PC-9 (cell line): ENCODE measurements at regions not wholly inside any gene's neighbourhood (a gene's known extent, or its start where the extent isn't known, plus 50 kb on each side); places are given as distances from the start of the nearest gene placed in this dataset.

ENCODE experiments used
- BruUV-seq: library from RNA; stranded (reverse); fragments of 400-500 nt; replicated peaks from 2 replicates; lab custom pipeline; 2021; lab: Mats Ljungman, UMichigan
- CTCF ChIA-PET: fragments of 300-600 bp; sonication (Branson Sonifier 250); formaldehyde crosslinking; loops from one replicate; lab custom pipeline; 2022; ENCODE audit warnings: antibody characterized with exemption; lab: Charles Lee
- POLR2A ChIA-PET: fragments of 300-600 bp; sonication (Branson Sonifier 250); formaldehyde crosslinking; loops from one replicate; lab custom pipeline; 2022; ENCODE audit warnings: antibody characterized with exemption; ENCODE audit not compliant: unreplicated experiment; lab: Charles Lee
- DNase-seq, 2 experiments: peaks; one replicate each; pipeline versions ENCODE4 v3.0.0 to v3.0.0-alpha.2; 2015 to 2022; ENCODE audit warnings: mixed read lengths in 1 of 2
- H2AFZ ChIP-seq: fragments of 200-600 bp; sonication (generic); 2 replicates; pipeline ENCODE4 v1.8.1; 2017; ENCODE audit warnings: antibody characterized with exemption
- H3F3A ChIP-seq: fragments of 200-600 bp; sonication (generic); 2 replicates; pipeline ENCODE4 v1.8.1; 2017; ENCODE audit warnings: antibody characterized with exemption, mild to moderate bottlenecking, low read depth; ENCODE audit not compliant: insufficient read depth
- H3K27ac ChIP-seq: fragments of 200-600 bp; sonication (generic); 2 replicates; pipeline ENCODE4 v1.6.1; 2016; ENCODE audit warnings: mixed run types
- H3K27me3 ChIP-seq: fragments of 200-600 bp; sonication (generic); 2 replicates; pipeline ENCODE4 v1.6.1; 2016; ENCODE audit warnings: low read depth, mixed run types; ENCODE audit not compliant: insufficient read depth
- H3K36me3 ChIP-seq: fragments of 200-600 bp; sonication (generic); 2 replicates; pipeline ENCODE4 v1.6.1; 2016; ENCODE audit warnings: low read depth, mixed run types
- H3K4me1 ChIP-seq: fragments of 200-600 bp; sonication (generic); replicated peaks from 2 replicates; pipeline ENCODE4 v1.6.1; 2016; ENCODE audit warnings: mixed run types; ENCODE audit not compliant: insufficient read depth
- H3K4me2 ChIP-seq: fragments of 200-600 bp; sonication (generic); 2 replicates; pipeline ENCODE4 v1.6.1; 2017; ENCODE audit warnings: mixed run types
- H3K4me3 ChIP-seq: fragments of 200-600 bp; sonication (generic); 2 replicates; pipeline ENCODE4 v1.6.1; 2016; ENCODE audit warnings: mixed run types
- H3K79me2 ChIP-seq: fragments of 200-600 bp; sonication (generic); 2 replicates; pipeline ENCODE4 v1.6.1; 2017; ENCODE audit warnings: low read depth, mixed run types
- H3K9me2 ChIP-seq: fragments of 200-600 bp; sonication (generic); 2 replicates; pipeline ENCODE4 v1.8.1; 2017; ENCODE audit warnings: mild to moderate bottlenecking; ENCODE audit not compliant: insufficient read depth
- H3K9me3 ChIP-seq: fragments of 200-600 bp; sonication (generic); 2 replicates; pipeline ENCODE4 v1.8.1; 2016; ENCODE audit warnings: low read depth; ENCODE audit not compliant: insufficient read depth
- H4K20me1 ChIP-seq: fragments of 200-600 bp; sonication (generic); 2 replicates; pipeline ENCODE4 v1.8.1; 2017; ENCODE audit not compliant: insufficient read depth
- EZH2 ChIP-seq: fragments of 200-600 bp; sonication (generic); IDR thresholded peaks from 2 replicates; pipeline ENCODE4 v1.8.0; 2017; ENCODE audit warnings: antibody characterized with exemption, low read depth
- intact Hi-C: fragments of 100-400 bp; cut with micrococcal nuclease; formaldehyde crosslinking; loops from one replicate; pipeline ENCODE4 v1.10.0; 2022; ENCODE audit not compliant: unreplicated experiment
- TF ChIP-seq, protein P1 (sequence below): fragments of 200-600 bp; sonication (generic); conservative IDR thresholded peaks from 2 replicates; pipeline ENCODE4 v1.6.1; 2017; ENCODE audit warnings: mixed run types, antibody characterized with exemption, mild to moderate bottlenecking, moderate library complexity

DNA sequence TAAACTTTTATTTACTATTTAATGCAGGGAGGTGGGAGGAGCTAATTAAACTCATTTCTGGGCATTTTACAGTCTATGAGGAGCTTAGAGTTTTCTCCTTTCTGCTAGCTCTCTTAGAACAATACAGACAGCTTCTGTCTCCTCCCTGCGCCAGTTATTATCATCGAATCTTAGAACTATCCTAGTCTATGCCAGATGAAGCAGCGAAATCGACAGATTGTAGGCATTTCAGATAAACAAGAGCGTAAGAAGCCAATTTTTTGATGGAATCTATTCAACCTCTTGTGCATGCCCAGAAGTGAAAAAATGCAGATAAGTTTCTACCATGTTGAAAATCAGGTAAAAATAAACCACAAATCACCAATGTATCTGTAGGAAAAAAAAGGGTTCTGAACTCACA, 297.1 kb downstream of the KLF12 start:
- H3K4me3 ChIP-seq, result no peak overlapping the region
- no peaks in the 10 kb centered on the region for H3K27me3 ChIP-seq
- no peaks in the 10 kb centered on the region for H3F3A ChIP-seq
- no peak for TF ChIP-seq EZH2
- TF ChIP-seq, protein P1, sequence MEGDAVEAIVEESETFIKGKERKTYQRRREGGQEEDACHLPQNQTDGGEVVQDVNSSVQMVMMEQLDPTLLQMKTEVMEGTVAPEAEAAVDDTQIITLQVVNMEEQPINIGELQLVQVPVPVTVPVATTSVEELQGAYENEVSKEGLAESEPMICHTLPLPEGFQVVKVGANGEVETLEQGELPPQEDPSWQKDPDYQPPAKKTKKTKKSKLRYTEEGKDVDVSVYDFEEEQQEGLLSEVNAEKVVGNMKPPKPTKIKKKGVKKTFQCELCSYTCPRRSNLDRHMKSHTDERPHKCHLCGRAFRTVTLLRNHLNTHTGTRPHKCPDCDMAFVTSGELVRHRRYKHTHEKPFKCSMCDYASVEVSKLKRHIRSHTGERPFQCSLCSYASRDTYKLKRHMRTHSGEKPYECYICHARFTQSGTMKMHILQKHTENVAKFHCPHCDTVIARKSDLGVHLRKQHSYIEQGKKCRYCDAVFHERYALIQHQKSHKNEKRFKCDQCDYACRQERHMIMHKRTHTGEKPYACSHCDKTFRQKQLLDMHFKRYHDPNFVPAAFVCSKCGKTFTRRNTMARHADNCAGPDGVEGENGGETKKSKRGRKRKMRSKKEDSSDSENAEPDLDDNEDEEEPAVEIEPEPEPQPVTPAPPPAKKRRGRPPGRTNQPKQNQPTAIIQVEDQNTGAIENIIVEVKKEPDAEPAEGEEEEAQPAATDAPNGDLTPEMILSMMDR, result no peak
- H3K79me2 ChIP-seq, result no peaks in the 10 kb centered on the region
- CTCF ChIA-PET, result no interaction called here
- H3K9me3 ChIP-seq, result no peaks in the 10 kb centered on the region
- no peaks in the 10 kb centered on the region for H3K9me2 ChIP-seq
- H2AFZ ChIP-seq, result 0 out of 2 replicates have a peak overlapping the region, but pooled peaks have one; percentile 28
- no peak overlapping the region for H3K27ac ChIP-seq
- no peaks in the 10 kb centered on the region for H4K20me1 ChIP-seq
- no peak overlapping the region for H3K4me2 ChIP-seq
- BruUV-seq, result no TSS peak
- DNase-seq, result no peak
- no peaks in the 10 kb centered on the region for H3K4me1 ChIP-seq
- POLR2A ChIA-PET, result no interaction called here
- no peaks in the 10 kb centered on the region for H3K36me3 ChIP-seq
- intact Hi-C loops, result loop anchor here (5.0 to 10.0 kb wide), 2 partner anchors 295 to 1378 kb away; partner anchors contain the start of gene KLF12

DNA sequence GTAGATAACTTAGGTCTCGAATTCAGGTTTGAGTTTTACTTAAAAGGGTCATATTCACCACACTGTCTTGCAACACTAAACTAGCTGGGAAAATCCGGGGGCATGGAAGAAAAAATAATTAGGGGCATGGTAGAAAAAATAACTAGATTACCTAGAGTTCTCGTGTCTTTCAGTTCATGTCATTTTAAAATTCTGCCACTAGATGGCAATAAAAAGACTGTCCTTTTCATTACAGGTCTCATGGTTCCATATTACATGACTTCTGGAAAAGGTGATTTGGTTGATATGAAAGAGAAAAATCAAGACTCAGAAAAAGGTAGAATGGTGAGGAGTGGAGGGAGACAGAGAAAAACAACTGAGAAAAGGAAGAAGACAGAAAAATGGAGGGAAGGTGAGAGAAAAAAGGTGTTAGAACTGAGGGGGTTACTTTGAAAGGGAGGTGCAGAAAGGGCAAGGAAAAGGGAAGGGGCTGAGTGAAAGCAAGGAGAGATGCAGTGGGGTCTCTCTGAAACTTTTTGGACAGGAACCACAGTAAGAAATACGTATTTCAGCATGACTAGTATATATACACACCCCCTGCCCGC, 299.0 kb downstream of the KLF12 start:
- Histone ChIP-seq H3K9me2 (no peaks in the 10 kb centered on the region), H3K27me3 (no peaks in the 10 kb centered on the region), H3F3A (no peaks in the 10 kb centered on the region), H3K36me3 (no peaks in the 10 kb centered on the region), H2AFZ (no peak overlapping the region), H4K20me1 (no peaks in the 10 kb centered on the region), H3K4me3 (no peak overlapping the region), H3K27ac (no peak overlapping the region), H3K4me1 (no peaks in the 10 kb centered on the region), H3K4me2 (no peak overlapping the region), H3K9me3 (no peaks in the 10 kb centered on the region), H3K79me2 (no peaks in the 10 kb centered on the region)
- intact Hi-C loops, result loop anchor here (1.0 to 10.0 kb wide), 3 partner anchors 297 to 1380 kb away; partner anchors contain the start of gene KLF12
- BruUV-seq, result no TSS peak
- ChIA-PET POLR2A (no interaction called here), CTCF (interaction anchor here (1.4 kb wide), 1 partner anchor 452 kb away, joined by 7 read pairs; no protein-coding TSS in a partner anchor)
- no peak for DNase-seq
- TF ChIP-seq, protein P1, result peak; percentile 79
- TF ChIP-seq EZH2, result no peak

DNA sequence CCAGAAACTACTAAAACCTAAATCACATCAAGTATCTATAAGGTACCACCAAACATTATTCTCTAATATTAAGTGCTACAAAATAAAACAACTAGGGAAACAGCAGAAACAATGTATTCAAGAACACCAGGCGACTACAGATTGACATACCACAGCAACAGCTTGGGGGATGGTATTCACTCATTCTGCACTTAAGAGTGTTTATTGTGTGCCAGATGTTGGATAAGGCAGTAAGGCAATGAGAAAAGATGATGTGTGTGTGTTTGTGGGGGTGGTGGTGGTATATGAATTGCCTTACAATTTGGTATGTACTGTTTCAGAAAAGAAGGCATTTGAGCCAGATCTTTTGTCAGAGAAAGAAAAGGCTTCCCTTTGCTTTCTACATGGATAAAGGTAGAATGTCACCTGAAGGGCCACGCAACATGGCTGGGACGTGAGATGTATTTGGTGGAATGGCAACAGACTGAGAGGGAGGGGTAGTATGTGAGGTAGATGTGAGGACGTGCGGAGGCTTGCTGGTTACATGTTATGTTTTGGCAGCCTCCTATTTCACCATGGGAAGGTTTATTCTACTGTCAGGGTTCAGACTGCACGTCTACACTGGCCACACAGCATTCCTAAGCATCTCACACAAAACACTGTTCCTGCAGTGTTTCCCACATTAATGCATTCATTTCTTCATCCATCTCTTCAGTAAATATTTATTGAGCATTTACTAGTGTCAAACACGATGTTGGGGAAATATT, 300.7 kb downstream of the KLF12 start:
- H3K36me3 ChIP-seq, result no peaks in the 10 kb centered on the region
- H4K20me1 ChIP-seq, result no peaks in the 10 kb centered on the region
- H2AFZ ChIP-seq, result no peak overlapping the region
- intact Hi-C loops, result loop anchor here (10.0 kb wide), 1 partner anchor 1381 kb away; no protein-coding TSS in a partner anchor
- no peak overlapping the region for H3K27ac ChIP-seq
- H3K9me3 ChIP-seq, result no peaks in the 10 kb centered on the region
- POLR2A ChIA-PET, result no interaction called here
- no peaks in the 10 kb centered on the region for H3F3A ChIP-seq
- H3K4me1 ChIP-seq, result no peaks in the 10 kb centered on the region
- BruUV-seq, result no TSS peak
- H3K27me3 ChIP-seq, result no peaks in the 10 kb centered on the region
- H3K9me2 ChIP-seq, result no peaks in the 10 kb centered on the region
- CTCF ChIA-PET, result interaction anchor here (0.6 kb wide), 1 partner anchor 11 kb away, joined by 3 read pairs; no protein-coding TSS in a partner anchor
- H3K79me2 ChIP-seq, result no peaks in the 10 kb centered on the region
- DNase-seq, result no peak
- no peak overlapping the region for H3K4me2 ChIP-seq
- no peak overlapping the region for H3K4me3 ChIP-seq
- TF ChIP-seq, protein P1, result no peak
- no peak for TF ChIP-seq EZH2
